ENCODE measurements at regions not wholly inside any gene's neighbourhood (a gene's known extent, or its start where the extent isn't known, plus 50 kb on each side); places are given as distances from the start of the nearest gene placed in this dataset.

- no peaks in the 10 kb centered on the region for H3K27me3 ChIP-seq (ENCODE audit: insufficient read depth, low read length)
- H3K9me3 ChIP-seq (ENCODE audit: low read depth, low read length): no peaks in the 10 kb centered on the region
- H3K4me3 ChIP-seq (ENCODE audit: low read length): no peak overlapping the region
- H3K4me1 ChIP-seq (ENCODE audit: insufficient read depth, low read length): no peaks in the 10 kb centered on the region
Measured at GRCh38 chr3:31053299-31053698, 158.8 kb upstream of the GADL1 start.

DNA sequence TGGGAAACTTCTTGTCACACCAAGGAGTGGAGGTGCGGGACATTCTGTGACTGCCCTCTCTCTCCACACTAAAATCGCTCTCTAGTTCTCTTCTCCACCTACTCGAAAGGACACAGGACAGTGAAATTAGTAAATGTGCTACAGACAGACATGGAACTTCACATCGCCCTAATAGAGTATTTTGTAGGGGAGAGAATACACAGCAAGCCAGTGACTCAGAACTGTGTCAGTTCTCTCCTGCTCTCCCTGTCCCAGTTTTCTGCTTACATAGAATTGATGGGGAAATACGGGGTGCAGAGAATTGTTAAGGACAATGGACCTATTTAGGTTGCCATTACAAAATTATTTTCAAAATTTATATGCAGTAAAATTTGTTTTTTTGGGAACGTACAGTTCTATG, 159.6 kb upstream of the GADL1 start:
- peaks cover 5% of the 10 kb centered on the region for H3K9me3 ChIP-seq (ENCODE audit: low read depth, low read length)
- H3K27me3 ChIP-seq (ENCODE audit: insufficient read depth, low read length): no peaks in the 10 kb centered on the region
- no peak overlapping the region for H3K4me3 ChIP-seq (ENCODE audit: low read length)
- no peaks in the 10 kb centered on the region for H3K4me1 ChIP-seq (ENCODE audit: insufficient read depth, low read length)

- no peaks in the 10 kb centered on the region for H3K4me1 ChIP-seq (ENCODE audit: insufficient read depth, low read length)
- no peaks in the 10 kb centered on the region for H3K27me3 ChIP-seq (ENCODE audit: insufficient read depth, low read length)
- no peak overlapping the region for H3K4me3 ChIP-seq (ENCODE audit: low read length)
- H3K9me3 ChIP-seq (ENCODE audit: low read depth, low read length): peaks cover 11% of the 10 kb centered on the region
Measured at GRCh38 chr3:31055757-31056156, 161.3 kb upstream of the GADL1 start.

DNA sequence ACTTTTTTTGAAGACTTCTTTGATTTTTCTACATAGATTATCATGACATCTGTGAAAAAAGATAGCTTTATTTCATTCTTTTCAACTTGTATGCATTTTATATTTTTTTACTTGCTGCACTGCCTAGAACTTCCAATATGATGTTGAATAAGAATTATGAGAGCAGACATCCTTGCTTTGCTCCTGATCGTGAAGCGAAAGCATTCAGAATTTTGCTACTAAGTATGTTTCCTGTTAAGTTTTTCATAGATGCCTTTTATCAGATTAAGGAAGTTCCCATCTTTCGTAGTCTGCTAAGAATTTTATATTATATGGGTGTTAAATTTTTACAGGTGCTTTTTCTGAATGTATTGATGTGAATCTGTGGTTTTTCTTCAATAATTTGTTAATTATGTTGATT, 163.4 kb upstream of the GADL1 start:
- Histone ChIP-seq H3K27me3 (ENCODE audit: insufficient read depth, low read length) (no peaks in the 10 kb centered on the region), H3K4me3 (ENCODE audit: low read length) (no peak overlapping the region), H3K4me1 (ENCODE audit: insufficient read depth, low read length) (no peaks in the 10 kb centered on the region), H3K9me3 (ENCODE audit: low read depth, low read length) (peaks cover 11% of the 10 kb centered on the region)

- no peaks in the 10 kb centered on the region for H3K27me3 ChIP-seq (ENCODE audit: insufficient read depth, low read length)
- H3K4me1 ChIP-seq (ENCODE audit: insufficient read depth, low read length): no peaks in the 10 kb centered on the region
- H3K4me3 ChIP-seq (ENCODE audit: low read length): no peak overlapping the region
- peaks cover 6% of the 10 kb centered on the region for H3K9me3 ChIP-seq (ENCODE audit: low read depth, low read length)
Measured at GRCh38 chr3:31064021-31064420, 169.6 kb upstream of the GADL1 start.

DNA sequence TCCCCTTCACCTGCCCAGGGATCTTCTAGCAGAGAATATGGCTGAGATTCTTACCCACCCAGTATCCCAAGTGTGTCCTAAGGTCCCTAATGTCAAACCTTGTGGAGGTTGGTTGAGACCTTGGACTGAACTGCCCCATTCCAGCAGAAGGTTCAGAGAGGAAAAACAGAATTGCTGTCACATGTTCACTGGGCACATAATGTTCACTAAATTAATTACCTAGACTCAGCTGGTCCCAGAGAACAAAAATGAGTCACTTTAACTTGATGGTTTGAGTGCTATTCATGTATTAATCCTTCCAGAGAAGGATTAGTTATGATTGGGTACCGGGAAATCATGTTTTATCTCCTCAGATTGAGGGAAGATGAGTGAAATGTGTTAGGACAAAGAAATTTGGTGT, 171.3 kb upstream of the GADL1 start:
- Histone ChIP-seq H3K9me3 (ENCODE audit: low read depth, low read length) (no peaks in the 10 kb centered on the region), H3K4me3 (ENCODE audit: low read length) (no peak overlapping the region), H3K4me1 (ENCODE audit: insufficient read depth, low read length) (no peaks in the 10 kb centered on the region), H3K27me3 (ENCODE audit: insufficient read depth, low read length) (no peaks in the 10 kb centered on the region)

GRCh38 chr3:31067004-31067403, 172.5 kb upstream of the GADL1 start:
- Histone ChIP-seq H3K4me3 (ENCODE audit: low read length) (no peak overlapping the region), H3K9me3 (ENCODE audit: low read depth, low read length) (no peaks in the 10 kb centered on the region), H3K4me1 (ENCODE audit: insufficient read depth, low read length) (no peaks in the 10 kb centered on the region), H3K27me3 (ENCODE audit: insufficient read depth, low read length) (no peaks in the 10 kb centered on the region)

- H3K9me3 ChIP-seq (ENCODE audit: low read depth, low read length): no peaks in the 10 kb centered on the region
- no peaks in the 10 kb centered on the region for H3K4me1 ChIP-seq (ENCODE audit: insufficient read depth, low read length)
- H3K27me3 ChIP-seq (ENCODE audit: insufficient read depth, low read length): no peaks in the 10 kb centered on the region
- H3K4me3 ChIP-seq (ENCODE audit: low read length): no peak overlapping the region
Measured at GRCh38 chr3:31075471-31075870, 181.0 kb upstream of the GADL1 start.

DNA sequence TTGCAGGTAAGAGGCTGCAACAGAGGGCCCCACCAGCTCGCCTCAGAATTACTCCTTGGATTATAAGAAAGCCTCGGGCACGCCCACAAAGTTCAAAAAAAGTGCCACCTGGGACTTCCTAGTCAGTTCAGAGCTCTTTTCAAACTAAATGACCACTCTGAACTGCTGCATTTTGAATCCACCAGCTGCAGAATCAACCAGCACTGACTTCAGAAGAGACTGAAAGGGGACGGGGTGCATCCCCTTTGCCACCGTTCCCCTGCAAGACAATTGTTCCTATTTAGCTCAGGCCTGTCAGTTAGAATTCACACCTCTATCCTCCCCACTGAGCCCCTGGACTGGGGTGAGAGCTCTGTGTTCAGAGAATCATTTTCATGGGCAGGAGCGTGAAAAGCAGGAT, 181.4 kb upstream of the GADL1 start:
- H3K4me1 ChIP-seq (ENCODE audit: insufficient read depth, low read length): no peaks in the 10 kb centered on the region
- H3K9me3 ChIP-seq (ENCODE audit: low read depth, low read length): no peaks in the 10 kb centered on the region
- no peak overlapping the region for H3K4me3 ChIP-seq (ENCODE audit: low read length)
- H3K27me3 ChIP-seq (ENCODE audit: insufficient read depth, low read length): no peaks in the 10 kb centered on the region

- no peaks in the 10 kb centered on the region for H3K9me3 ChIP-seq (ENCODE audit: low read depth, low read length)
- H3K27me3 ChIP-seq (ENCODE audit: insufficient read depth, low read length): no peaks in the 10 kb centered on the region
- no peaks in the 10 kb centered on the region for H3K4me1 ChIP-seq (ENCODE audit: insufficient read depth, low read length)
- H3K4me3 ChIP-seq (ENCODE audit: low read length): no peak overlapping the region
Measured at GRCh38 chr3:31077021-31077601, 182.7 kb upstream of the GADL1 start.

- H3K27me3 ChIP-seq (ENCODE audit: insufficient read depth, low read length): no peaks in the 10 kb centered on the region
- no peaks in the 10 kb centered on the region for H3K4me1 ChIP-seq (ENCODE audit: insufficient read depth, low read length)
- H3K9me3 ChIP-seq (ENCODE audit: low read depth, low read length): no peaks in the 10 kb centered on the region
- H3K4me3 ChIP-seq (ENCODE audit: low read length): no peak overlapping the region
Measured at GRCh38 chr3:31077826-31078225, 183.4 kb upstream of the GADL1 start.

- Histone ChIP-seq H3K4me1 (ENCODE audit: insufficient read depth, low read length) (no peaks in the 10 kb centered on the region), H3K27me3 (ENCODE audit: insufficient read depth, low read length) (no peaks in the 10 kb centered on the region), H3K9me3 (ENCODE audit: low read depth, low read length) (no peaks in the 10 kb centered on the region), H3K4me3 (ENCODE audit: low read length) (no peak overlapping the region)
Measured at GRCh38 chr3:31079689-31080088, 185.2 kb upstream of the GADL1 start.

DNA sequence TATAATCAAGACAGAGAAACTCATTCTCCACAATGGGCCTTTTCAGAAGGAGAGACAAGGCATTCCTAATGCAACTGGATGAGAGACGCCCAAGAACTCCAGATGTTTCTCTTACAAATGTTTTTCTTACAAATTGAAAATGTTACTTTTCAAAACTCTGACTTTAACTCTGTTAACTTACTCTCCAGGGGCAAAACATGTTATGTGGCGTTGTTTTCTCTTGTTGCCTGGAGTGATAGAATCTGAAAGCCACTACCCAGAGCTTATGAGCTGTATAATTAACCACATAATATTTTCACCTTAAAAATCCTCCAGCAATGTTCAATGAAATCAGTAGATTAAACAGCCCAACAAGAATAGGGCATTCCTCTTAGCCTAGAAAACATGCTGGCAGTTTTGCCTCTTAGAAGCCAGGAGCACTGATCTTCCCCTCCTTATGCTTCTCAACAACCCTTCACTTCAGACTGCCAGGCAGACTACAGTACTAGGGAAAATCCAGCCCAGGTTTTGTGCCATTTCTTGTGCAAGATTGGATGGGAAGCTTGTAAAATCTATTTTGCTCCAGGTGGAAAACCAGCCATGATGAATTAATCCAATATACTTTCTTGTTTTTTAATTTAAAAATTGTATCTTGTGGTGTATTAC, 186.7 kb upstream of the GADL1 start:
- H3K4me3 ChIP-seq (ENCODE audit: low read length): no peak overlapping the region
- H3K4me1 ChIP-seq (ENCODE audit: insufficient read depth, low read length): no peaks in the 10 kb centered on the region
- no peaks in the 10 kb centered on the region for H3K27me3 ChIP-seq (ENCODE audit: insufficient read depth, low read length)
- no peaks in the 10 kb centered on the region for H3K9me3 ChIP-seq (ENCODE audit: low read depth, low read length)

GRCh38 chr3:31086148-31086547, 191.7 kb upstream of the GADL1 start:
- no peaks in the 10 kb centered on the region for H3K27me3 ChIP-seq (ENCODE audit: insufficient read depth, low read length)

DNA sequence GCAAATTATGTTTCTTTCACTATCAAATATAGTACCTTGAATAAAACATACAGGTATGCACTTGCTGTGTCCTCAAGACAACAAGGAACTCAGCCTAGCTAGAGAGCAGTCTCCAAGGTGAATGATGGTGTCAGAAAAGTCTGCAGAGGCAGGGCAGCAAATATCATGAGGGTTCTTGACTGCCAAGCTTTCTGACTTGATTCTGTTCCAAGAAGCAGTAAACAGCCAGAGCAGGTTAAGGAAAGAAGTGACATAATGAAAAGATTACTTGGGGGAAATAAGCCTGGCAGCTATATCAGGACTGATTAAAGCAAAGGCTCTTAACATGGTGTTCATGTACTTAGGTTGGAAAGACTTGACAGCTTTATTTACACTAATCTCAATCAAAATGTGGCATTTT, 192.2 kb upstream of the GADL1 start:
- Histone ChIP-seq H3K9me3 (ENCODE audit: low read depth, low read length) (no peaks in the 10 kb centered on the region), H3K27me3 (ENCODE audit: insufficient read depth, low read length) (no peaks in the 10 kb centered on the region), H3K4me3 (ENCODE audit: low read length) (no peak overlapping the region), H3K4me1 (ENCODE audit: insufficient read depth, low read length) (no peaks in the 10 kb centered on the region)

More at GRCh38 chr3:31086148-31086547, 191.7 kb upstream of the GADL1 start:
- no peaks in the 10 kb centered on the region for H3K4me1 ChIP-seq (ENCODE audit: insufficient read depth, low read length)
- H3K4me3 ChIP-seq (ENCODE audit: low read length): no peak overlapping the region
- H3K9me3 ChIP-seq (ENCODE audit: low read depth, low read length): no peaks in the 10 kb centered on the region

DNA sequence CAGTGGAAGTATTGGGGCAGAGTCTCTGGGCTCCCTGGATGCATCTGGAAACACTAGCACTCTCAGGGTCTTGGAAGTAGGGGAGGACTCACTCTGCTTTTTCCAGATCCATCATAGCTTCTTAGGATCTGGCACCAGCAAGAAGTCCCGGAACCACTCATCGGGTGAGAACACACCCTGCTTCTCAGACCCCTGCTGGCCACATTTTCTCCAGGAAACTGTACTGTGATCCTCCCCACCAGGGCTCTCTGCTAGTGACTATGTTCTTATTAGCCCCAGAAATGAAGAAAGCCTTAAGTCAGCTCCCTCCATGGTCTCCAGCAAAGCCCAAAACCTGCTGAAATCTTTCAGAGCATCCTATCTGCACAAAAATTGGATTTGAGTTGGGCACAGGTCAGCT, 197.3 kb upstream of the GADL1 start:
- Histone ChIP-seq H3K4me3 (ENCODE audit: low read length) (no peak overlapping the region), H3K9me3 (ENCODE audit: low read depth, low read length) (no peaks in the 10 kb centered on the region), H3K4me1 (ENCODE audit: insufficient read depth, low read length) (peaks cover 2% of the 10 kb centered on the region), H3K27me3 (ENCODE audit: insufficient read depth, low read length) (no peaks in the 10 kb centered on the region)
